GM21423 (cell line): ENCODE measurements at regions not wholly inside any gene's neighbourhood (a gene's known extent, or its start where the extent isn't known, plus 50 kb on each side); places are given as distances from the start of the nearest gene placed in this dataset.

ENCODE experiments used
- ATAC-seq: cut with Tn5 transposase; IDR thresholded peaks from one replicate; pipeline ENCODE4 v1.9.1; 2021; ENCODE audit warnings: mild to moderate bottlenecking, moderate library complexity; ENCODE audit not compliant: unreplicated experiment

DNA sequence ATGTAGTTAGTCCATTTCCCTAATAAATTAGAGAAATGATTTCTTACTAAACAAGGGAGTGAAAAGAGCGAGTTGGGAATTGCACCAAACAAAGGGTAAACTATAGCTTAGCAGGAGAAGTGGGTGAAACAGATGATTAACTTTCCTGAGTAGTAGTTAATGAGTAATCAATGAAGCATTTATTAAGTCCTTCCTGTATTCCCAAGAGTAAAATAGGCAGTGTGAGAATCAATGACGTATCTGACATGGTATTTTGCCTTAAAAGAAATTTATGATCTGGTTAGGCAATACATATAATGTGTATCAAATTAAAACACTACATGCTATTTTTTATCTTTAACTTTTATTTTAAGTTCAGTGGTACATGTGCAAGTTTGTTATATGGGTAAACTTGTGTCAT is 142.8 kb downstream of the KLF5 start:
- ATAC-seq: no peak

DNA sequence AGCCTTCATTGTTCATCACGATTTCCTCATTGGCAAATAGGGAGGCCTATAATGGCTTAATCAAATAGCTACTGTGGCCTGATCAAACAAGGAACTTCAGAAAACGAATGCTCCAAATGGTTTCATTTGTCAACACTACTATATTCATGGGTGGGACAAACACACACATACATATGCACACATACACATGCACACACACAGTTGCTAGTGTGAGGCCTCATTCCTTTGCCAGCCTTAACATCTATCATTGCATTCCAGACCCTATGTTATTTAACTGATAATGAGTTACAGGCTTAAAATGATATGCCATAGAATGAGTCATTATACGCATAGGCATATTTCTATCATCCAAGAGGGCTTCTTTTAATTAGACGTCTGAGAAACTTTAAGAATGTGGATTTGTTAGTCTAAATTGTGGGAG is 140.2 kb downstream of the KLF5 start:
- ATAC-seq: no peak

DNA sequence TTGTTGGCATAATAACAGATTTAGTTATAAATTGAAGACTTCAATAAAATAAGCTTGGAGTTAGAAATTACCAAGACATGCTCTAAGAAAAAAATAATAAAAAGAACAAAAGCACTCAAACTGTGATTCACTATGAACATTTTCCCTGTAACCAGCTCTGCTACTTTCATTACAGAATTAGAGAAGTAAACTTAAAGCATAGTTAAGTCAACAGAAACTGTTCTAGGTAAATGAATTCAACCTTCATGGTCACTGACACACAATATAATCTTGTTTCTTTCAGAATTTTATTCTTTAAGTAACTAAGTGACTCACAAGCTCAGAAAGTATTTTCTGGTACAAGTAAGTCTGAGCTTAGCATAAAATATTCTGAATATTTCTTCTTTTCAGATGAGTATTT is 136.3 kb downstream of the KLF5 start:
- ATAC-seq: no peak

DNA sequence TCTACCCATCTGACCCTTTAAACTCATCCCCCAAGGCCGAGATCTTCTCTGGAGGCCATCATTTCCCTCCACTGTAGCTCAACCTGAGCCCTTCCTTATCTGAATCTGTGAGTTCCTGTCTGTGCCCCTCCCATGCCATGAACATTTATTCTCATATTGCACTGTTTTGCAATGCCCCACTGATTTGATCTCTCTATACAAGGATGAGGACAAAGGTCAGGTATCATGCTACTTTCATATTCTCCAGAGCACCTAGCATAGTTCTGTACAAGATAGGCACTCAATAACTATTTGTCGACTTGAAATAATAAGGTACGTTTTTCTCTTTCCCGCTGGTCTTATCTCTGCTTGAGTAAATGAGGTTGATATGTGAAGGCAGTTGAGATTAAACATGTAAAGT is 135.5 kb downstream of the KLF5 start:
- no peak for ATAC-seq

DNA sequence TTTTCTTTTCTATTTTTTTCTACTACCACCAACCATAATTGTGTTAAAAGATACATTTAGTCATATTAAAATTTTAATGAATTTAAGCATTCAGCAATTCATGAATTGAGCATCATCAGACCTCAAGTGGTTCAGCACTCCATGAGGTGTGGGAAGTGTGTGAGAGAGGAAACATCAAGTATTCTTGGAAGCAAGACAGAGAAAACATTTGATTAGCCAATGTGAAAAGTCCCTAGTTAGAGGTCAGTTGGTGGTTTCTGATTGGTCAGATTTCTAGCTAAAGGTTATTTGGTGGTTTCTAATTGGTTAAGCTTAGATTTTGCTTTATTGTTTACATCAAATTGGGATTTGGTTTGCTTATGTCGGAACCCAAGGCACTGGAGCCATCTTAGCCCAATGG is 134.7 kb downstream of the KLF5 start:
- ATAC-seq: no peak

DNA sequence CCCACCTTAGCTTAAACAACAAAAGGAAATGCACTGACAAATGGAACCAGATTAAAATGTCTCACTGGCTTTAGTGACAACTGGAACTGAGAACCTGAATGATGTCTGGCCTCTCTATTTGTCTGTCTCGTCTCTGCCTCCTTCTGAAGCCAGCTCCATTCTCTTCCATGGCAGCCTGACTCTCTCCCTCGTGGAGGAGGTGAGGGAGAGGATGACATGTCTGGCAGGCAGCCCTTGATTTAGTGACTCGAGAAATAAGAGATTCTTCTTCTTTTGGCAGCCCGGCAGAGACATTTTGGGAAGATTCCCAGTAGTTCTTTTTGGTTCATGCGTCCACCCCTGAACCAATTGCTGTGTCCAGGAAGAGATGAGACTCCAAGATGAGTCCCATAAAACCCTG is 131.7 kb downstream of the KLF5 start:
- ATAC-seq: no peak

DNA sequence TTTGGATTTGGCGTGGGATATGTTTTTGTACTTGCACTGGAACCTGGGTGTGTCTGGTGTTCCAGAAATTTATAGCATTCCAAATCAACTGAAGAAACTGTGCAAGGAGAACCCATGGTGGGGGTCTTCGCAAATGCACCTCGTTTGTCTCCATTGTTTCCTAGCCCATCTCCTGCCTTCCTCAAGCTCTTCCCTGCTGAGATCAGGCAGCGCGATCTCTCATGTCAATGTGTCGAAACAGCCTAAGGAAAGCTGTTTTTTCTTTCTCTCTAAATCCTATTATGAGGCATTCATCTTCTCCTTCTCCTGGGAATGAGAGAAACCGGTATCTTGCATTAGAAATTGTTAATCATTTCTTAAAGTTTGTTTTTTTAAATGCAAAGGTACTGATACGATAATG is 131.0 kb downstream of the KLF5 start:
- no peak for ATAC-seq

DNA sequence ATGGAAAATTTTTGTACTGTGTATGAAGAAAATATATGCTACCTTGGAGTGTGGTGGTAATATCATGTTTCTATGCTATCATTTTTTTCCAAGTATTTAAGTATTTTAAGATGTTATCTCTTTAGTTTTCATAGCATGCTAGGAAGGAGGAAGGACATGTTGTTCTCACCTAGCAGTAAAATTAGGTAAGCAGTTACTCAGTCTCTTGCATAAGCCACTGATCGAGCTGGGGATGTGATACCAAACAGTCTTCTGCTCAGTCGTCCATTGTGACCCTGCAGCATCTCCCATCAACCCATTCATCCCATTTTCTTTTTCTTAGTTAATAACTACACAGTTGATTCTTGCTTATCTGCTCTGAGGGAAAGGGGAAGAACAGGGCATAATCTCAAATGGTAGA is 130.6 kb downstream of the KLF5 start:
- ATAC-seq: no peak

DNA sequence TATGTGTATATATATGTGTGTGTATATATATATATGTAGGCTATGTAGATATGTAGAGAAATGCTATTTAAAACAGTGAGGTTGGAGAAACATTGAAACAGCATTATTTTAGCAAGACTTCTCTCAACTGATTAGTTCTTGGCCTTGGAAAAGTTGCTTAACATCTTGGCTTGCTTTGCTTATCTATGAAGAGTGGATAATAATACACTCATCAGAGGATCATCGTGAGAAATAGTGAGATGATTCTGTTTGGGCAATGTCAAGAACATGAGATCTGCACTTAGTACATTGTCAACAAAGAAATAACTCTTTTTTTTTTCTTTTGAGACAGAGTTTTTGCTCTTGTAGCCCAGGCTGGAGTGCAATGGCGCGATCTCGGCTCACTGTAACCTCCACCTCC is 128.3 kb downstream of the KLF5 start:
- ATAC-seq: no peak

DNA sequence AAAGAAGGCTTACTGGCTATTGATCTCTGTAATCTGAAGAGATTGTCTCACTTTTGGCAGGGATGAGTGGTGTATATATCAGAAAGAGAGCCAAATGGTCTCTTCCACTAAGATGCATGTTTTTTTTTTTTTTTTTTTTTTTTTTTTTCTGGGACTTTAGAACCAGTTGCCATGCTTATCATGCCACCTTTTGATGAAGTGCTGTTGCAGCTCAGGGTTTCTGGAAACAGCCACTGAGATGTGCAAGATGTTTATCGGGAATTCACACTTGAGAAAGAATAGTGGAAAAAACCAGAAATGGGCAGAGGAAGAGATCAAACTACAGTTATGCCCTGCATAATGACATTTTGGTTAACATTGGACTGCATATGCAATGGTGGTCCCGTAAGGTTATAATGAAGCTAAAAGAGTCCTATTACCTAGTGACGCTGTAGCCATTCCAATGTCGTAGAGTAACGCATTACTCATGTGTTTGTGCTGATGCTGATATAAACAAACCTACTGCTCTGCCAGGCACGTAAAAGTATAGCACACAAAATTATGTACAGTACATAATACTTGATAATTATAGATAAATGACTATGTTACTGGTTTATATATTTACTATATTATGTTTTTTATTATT is 121.0 kb downstream of the KLF5 start:
- ATAC-seq: no peak

DNA sequence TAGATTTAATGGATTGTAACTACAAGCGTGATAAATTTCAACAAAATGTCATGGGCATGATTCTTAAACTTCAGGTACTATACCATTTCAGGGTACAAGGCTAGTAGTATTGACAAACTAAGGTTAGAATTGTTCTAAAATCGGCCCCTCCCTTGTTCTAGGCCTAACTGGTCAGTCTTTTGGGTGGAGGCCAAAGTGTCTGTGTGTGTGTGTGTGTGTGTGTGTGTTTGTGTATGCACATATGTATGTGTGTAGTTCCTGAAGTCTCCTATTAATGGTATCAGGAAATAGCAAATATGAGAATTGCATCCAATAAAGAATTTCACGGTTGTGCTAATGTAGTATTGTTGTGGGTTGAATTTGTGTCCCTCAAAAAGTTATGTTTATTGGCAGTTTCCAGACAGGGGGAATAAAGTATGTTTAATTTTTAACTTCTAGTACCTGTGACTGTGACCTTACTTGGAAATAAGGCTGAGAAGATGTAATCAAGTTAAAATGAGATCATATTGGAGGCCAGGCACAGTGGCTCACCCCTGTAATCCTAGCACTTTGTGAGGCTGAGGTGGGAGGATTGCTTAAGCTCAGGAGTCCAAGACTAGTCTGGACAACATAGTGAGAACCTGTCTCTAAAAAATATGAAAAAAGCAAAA is 119.2 kb downstream of the KLF5 start:
- ATAC-seq: no peak

DNA sequence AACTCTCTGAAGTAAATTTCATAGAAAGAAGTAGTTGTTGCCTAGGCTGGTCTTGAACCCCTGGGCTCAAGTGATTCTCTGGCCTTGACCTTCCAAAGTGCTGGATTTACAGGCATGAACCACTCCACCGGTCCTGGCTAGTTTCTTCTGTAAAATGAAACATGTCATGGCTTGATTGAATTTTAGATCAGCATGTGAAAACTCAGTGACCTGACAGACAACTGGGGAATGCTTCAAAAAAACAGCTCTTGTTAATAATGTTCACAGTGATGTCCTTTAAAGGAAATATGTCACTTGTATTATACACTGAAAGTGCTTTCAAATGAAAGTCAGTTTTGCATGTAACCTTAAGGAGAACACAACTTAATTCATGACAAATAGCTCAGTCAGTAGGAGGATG is 118.2 kb downstream of the KLF5 start:
- ATAC-seq: no peak

DNA sequence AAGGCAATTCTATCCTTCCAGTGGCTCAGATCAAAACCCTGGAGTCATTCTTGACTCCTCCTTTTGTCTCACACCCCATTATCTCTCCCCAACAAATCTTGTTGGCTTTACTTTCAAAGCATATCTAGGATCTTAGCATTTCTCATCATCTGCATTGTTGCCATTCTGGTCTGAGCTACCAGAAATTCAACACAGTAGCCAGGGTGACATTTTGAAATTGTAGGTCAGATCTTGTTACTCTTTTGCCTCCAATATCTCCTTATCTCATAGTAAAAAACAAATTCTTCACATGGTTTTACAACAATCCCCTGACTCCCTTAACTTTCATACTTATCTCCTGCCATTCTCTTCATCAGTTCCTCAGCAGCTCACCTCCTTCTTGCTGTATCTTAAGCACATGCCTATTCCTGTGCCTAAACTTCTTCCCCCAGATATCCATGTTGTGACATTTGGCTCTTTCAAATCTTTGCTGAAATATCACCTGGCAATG is 115.8 kb downstream of the KLF5 start:
- no peak for ATAC-seq

DNA sequence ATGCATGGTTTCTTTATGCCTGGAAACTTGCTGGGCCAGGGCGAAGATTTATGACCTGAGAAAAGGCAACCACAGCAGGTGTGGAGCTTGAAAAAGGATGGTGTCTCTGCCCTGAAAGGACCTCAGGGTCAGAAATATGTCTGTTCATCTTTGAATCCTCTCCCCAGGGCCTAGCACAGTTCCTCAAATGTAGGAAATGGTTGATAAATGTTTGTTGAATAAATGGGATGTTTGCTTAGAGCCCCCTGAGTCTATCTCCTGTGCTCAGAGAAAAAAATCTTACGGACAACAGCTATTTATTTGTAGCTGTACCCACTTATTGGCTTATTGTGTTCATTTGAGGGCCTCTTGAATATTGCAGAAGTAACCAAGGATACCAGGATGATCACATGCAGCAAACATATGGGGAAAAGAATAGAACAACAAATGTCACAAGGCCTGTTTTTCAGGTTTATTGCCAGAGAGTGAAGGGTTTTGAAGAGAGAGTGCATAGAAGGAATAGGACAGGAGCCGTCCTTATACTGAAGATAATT is 114.5 kb downstream of the KLF5 start:
- no peak for ATAC-seq

DNA sequence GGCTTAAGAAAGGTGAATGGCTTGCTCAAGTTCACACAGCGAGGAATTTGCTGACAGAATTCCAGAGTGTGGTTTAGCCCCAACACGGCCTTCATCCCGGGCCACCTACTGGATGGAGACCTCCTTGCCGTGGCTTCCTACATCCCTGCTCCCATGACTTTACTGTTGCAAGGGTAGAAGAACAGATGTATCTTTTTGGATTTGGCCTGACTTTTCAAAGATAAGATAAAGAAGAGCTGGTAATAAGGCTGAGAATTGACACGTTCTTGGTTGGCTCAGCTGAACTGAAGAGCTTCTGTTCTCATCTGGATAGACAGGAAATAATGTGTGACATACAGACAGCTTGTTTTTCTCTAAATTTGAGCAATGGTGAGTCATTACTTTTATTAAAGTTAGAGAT is 113.1 kb downstream of the KLF5 start:
- no peak for ATAC-seq

DNA sequence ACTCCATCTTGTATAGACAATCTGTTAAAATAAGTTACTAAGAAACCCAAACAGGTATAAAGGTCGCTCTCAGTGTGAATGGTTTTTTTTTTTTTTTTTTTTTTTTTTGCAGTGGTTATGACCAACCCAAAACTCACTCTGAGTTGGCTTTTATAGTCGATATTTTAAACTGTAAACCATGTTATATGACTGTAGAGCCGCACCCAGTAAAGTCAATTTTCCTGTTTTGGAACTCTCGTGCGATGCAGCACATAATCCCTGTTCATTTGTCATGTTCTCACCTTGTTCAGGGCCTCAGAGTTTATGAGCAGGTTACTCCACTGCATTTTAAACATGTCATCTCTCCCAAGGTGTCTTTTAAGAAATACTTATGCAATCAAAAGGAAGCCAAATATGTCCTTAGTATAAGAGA is 112.5 kb downstream of the KLF5 start:
- ATAC-seq: no peak

DNA sequence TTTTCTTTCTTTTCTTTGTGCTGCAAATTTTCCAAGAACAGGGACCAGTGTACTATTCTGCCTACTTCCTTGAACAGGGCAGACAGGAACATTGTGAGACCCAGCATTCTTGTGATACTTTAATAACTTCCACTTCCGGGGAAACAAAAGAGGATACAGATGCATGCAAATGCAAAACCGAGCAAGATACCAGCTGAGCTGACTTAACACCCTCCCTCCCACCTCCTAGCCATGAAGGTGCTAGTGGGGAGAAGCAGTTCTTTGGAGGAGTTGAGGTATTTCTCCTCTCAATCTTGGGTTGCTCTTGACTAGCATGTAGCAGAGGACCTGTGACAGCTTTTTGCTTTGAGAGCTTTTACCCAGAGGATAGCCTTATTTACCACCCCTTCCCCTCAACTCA is 111.2 kb downstream of the KLF5 start:
- ATAC-seq: no peak

DNA sequence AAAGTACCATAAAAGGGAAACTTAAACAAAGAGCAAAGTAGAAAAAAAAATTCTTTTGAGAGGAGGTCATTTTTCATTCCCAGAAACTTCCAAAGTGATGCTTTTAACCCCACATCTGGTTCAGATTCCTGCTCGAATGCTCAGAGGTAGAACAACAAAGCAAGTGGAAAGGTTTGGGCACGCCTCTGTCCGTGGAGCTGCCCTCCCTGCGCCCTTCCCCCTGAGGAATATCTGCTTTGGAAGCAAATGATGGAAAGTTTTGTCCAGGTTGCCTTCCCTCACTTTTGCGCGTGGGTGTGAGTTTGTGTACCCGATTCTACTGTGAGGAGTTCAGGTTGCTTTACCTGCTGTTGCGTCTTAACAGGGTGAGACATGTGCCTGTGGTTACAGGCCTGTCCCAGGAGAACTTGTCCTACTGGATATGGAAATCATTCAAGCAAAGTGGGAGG is 110.2 kb downstream of the KLF5 start:
- ATAC-seq: no peak

DNA sequence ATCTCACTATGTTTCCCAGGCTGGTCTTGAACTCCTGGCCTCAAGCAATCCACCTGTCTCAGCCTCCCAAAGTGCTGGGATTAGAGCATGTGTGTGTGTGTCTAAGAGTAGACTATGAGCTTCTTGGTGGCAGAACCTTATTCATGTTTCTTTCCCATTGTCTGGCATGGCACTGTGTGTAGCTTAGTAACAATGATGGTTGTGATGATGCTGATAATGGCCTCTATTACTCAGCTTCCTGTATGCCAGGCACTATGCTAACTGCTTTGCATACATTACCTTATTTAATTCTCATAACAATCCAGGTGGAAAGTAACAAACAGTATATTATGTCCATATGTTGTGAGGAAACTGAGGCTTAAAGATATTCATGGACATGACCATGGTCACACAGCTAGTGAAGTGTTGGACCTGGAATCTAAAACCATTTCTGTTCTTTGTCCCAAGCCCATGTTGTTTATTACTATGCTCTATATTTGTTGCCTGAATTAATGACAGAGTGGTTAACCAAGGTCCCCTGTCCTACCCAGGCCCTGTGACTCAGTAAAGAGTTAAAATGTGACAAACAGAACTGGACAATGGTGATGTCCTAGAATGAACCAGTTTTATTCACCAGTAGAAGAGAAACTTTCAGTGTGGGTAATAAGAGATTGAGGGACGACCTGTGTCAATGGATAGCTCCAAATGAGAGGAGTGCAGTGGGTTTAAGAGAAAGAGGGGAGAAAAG is 109.6 kb downstream of the KLF5 start:
- ATAC-seq: no peak

DNA sequence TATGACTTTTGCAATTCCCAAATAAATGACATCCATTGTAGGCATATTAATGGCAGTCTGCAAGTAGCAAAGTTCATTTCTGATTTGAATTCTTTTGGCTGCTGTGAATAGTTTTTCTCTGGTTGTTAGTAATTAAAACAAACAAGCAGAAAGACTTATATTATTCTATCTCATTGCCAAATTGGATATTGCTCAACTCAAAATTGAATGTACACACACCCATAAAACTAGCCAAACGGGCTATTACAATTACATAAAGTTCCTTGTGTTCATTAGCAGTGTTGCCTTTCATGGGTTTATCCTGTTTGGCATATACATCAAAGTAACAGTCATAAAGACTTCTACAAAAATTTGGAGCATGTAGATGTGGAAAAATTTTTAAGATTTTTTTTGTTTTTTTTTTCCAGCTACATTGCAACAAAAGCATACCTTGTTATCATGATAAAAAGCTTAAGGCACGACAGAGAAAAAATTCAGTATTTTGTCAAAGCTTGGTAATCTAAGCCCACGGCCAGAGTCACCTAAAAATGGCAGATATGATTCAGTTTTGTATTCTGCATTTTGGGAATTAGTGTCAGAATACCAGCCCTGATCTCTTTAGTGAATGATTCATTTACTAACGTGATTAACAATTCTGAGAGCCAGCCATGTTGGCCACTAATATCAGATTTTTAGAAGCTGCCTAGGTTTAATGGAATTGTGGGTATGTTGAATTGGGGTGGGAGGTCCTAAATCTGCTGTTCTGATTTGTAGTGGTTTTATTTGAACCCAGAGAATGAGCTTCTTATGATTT is 108.4 kb downstream of the KLF5 start:
- no peak for ATAC-seq

DNA sequence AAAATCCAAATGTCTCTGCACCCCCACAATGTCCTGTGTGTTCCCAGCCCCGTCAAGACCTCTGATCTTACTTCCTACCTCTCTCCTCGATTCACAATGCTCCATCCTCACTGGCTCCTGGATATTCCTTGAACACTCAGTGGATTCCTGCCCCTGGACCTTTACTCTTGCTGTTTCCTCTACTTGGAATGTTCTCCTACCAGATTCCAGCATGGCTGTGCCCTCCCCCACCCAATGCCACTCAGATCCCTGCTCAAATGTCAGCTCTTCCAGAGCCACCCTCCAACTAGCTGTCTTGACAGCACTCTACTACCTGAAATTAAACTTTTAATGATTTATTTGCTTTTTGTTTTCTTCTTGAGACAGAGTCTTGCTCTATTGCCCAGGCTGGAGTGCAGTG is 107.4 kb downstream of the KLF5 start:
- no peak for ATAC-seq
